ENCODE measurements at regions not wholly inside any gene's neighbourhood (a gene's known extent, or its start where the extent isn't known, plus 50 kb on each side); places are given as distances from the start of the nearest gene placed in this dataset.

- no peak for TF ChIP-seq YY1 (IDR thresholded peaks at IDR 0.05; ENCODE audit: low read depth)
- TF ChIP-seq ZBTB7A (IDR thresholded peaks at IDR 0.05; ENCODE audit: low read depth), result no peak
- no peak for TF ChIP-seq TAF1 (IDR thresholded peaks at IDR 0.05; ENCODE audit: low read depth)
- no peak for TF ChIP-seq TCF12 (IDR thresholded peaks at IDR 0.05; ENCODE audit: low read depth)
- no peak for TF ChIP-seq MAX (IDR thresholded peaks at IDR 0.05)
- no peak for TF ChIP-seq EGR1 (IDR thresholded peaks at IDR 0.05)
- TF ChIP-seq FOXM1 (IDR thresholded peaks at IDR 0.05; ENCODE audit: borderline replicate concordance, low read depth), result no peak
These were observed 1644.4 kb downstream of the FAM181B start for GRCh38 chr11:81089242-81089641.

GRCh38 chr11:81080476-81080875 is 1639.6 kb upstream of the TENM4 start:
- TF ChIP-seq TAF1 (IDR thresholded peaks at IDR 0.05; ENCODE audit: low read depth) (no peak), TCF12 (IDR thresholded peaks at IDR 0.05; ENCODE audit: low read depth) (no peak), FOXM1 (IDR thresholded peaks at IDR 0.05; ENCODE audit: borderline replicate concordance, low read depth) (no peak), ZBTB7A (IDR thresholded peaks at IDR 0.05; ENCODE audit: low read depth) (no peak), YY1 (IDR thresholded peaks at IDR 0.05; ENCODE audit: low read depth) (no peak), EGR1 (IDR thresholded peaks at IDR 0.05) (no peak), NFIC (IDR thresholded peaks at IDR 0.05) (no peak), USF1 (IDR thresholded peaks at IDR 0.05) (no peak), MAX (IDR thresholded peaks at IDR 0.05) (no peak), TEAD4 (IDR thresholded peaks at IDR 0.05) (no peak), CEBPB (IDR thresholded peaks at IDR 0.05) (no peak), CREB1 (IDR thresholded peaks at IDR 0.05; ENCODE audit: low read depth) (no peak), RAD21 (IDR thresholded peaks at IDR 0.05; ENCODE audit: low read depth) (no peak), REST (IDR thresholded peaks at IDR 0.05; ENCODE audit: low read depth) (no peak), EP300 (IDR thresholded peaks at IDR 0.05; ENCODE audit: borderline replicate concordance) (no peak)

GRCh38 chr11:81072273-81072672 is 1631.4 kb upstream of the TENM4 start:
- TF ChIP-seq FOXM1 (IDR thresholded peaks at IDR 0.05; ENCODE audit: borderline replicate concordance, low read depth), result no peak
- TF ChIP-seq TAF1 (IDR thresholded peaks at IDR 0.05; ENCODE audit: low read depth), result no peak
- TF ChIP-seq EGR1 (IDR thresholded peaks at IDR 0.05), result no peak
- no peak for TF ChIP-seq YY1 (IDR thresholded peaks at IDR 0.05; ENCODE audit: low read depth)
- TF ChIP-seq REST (IDR thresholded peaks at IDR 0.05; ENCODE audit: low read depth), result no peak
- no peak for TF ChIP-seq CREB1 (IDR thresholded peaks at IDR 0.05; ENCODE audit: low read depth)
- no peak for TF ChIP-seq NFIC (IDR thresholded peaks at IDR 0.05)
- TF ChIP-seq TCF12 (IDR thresholded peaks at IDR 0.05; ENCODE audit: low read depth), result no peak

GRCh38 chr11:81071606-81072005 is 1630.8 kb upstream of the TENM4 start:
- TF ChIP-seq EP300 (IDR thresholded peaks at IDR 0.05; ENCODE audit: borderline replicate concordance) (no peak), FOXM1 (IDR thresholded peaks at IDR 0.05; ENCODE audit: borderline replicate concordance, low read depth) (no peak), EGR1 (IDR thresholded peaks at IDR 0.05) (no peak), ZBTB7A (IDR thresholded peaks at IDR 0.05; ENCODE audit: low read depth) (no peak)

- TF ChIP-seq EP300 (IDR thresholded peaks at IDR 0.05; ENCODE audit: borderline replicate concordance) (no peak), TCF12 (IDR thresholded peaks at IDR 0.05; ENCODE audit: low read depth) (no peak), TEAD4 (IDR thresholded peaks at IDR 0.05) (no peak), ZBTB7A (IDR thresholded peaks at IDR 0.05; ENCODE audit: low read depth) (no peak), TAF1 (IDR thresholded peaks at IDR 0.05; ENCODE audit: low read depth) (no peak), NFIC (IDR thresholded peaks at IDR 0.05) (no peak), RAD21 (IDR thresholded peaks at IDR 0.05; ENCODE audit: low read depth) (no peak), YY1 (IDR thresholded peaks at IDR 0.05; ENCODE audit: low read depth) (no peak), FOXM1 (IDR thresholded peaks at IDR 0.05; ENCODE audit: borderline replicate concordance, low read depth) (no peak), USF1 (IDR thresholded peaks at IDR 0.05) (no peak), EGR1 (IDR thresholded peaks at IDR 0.05) (no peak), CEBPB (IDR thresholded peaks at IDR 0.05) (no peak), REST (IDR thresholded peaks at IDR 0.05; ENCODE audit: low read depth) (no peak), CREB1 (IDR thresholded peaks at IDR 0.05; ENCODE audit: low read depth) (no peak), MAX (IDR thresholded peaks at IDR 0.05) (no peak)
These were observed 1630.1 kb upstream of the TENM4 start for GRCh38 chr11:81070948-81071347.

Data from Ishikawa (cell line).